Large intestine (tissue), 3 donors: ENCODE measurements at regions not wholly inside any gene's neighbourhood (a gene's known extent, or its start where the extent isn't known, plus 50 kb on each side); places are given as distances from the start of the nearest gene placed in this dataset.

Experiments
- DNase-seq, 2 donors: peaks; one replicate each; pipeline versions ENCODE4 v3.0.0 to v3.0.0-alpha.2; 2013
- H3K27ac ChIP-seq: one replicate; pipeline ENCODE4 v1.5.1; 2013; ENCODE audit warnings: low read length
- H3K27me3 ChIP-seq: 2 replicates; pipeline ENCODE4 v1.6.1; 2013; ENCODE audit warnings: low read length; ENCODE audit not compliant: control insufficient read depth, insufficient read depth
- H3K36me3 ChIP-seq: 2 replicates; pipeline ENCODE4 v1.6.1; 2013; ENCODE audit warnings: low read length; ENCODE audit not compliant: control insufficient read depth, insufficient read depth
- H3K4me1 ChIP-seq: one replicate; pipeline ENCODE4 v1.6.1; 2013; ENCODE audit warnings: low read length; ENCODE audit not compliant: control insufficient read depth, insufficient read depth
- H3K4me3 ChIP-seq: one replicate; pipeline ENCODE4 v1.5.1; 2013; ENCODE audit warnings: low read length
- H3K9me3 ChIP-seq: one replicate; pipeline ENCODE4 v1.6.1; 2013; ENCODE audit warnings: mild to moderate bottlenecking, low read depth, low read length, moderate library complexity; ENCODE audit not compliant: control insufficient read depth
- WGBS: methylation state at CpG from one replicate; pipeline ENCODE4 v1.1.5; 2013; ENCODE audit warnings: low lambda C conversion rate; ENCODE audit not compliant: insufficient coverage; 5-methylcytosine and 5-hydroxymethylcytosine counted together

DNA sequence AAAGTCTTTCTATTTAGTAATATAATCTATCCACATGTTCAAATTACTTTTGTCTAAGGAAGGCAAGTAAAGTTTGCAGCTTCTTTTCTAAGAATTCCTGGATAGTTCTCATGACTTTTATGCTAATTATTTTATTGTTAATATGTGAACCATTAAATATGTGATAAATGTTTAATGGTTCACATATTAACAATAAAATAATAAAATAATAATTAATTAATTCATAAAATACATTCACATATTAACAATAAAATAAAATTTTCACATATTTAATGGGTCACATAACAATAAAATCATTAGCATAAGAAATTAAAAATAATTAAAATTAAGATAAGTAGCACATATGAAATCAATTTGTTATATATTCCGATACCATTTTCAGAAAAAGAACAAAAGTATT lies 1352.4 kb downstream of the ARAP2 start:
- H3K4me3 ChIP-seq, result no peak overlapping the region
- H3K36me3 ChIP-seq, result no peaks in the 10 kb centered on the region
- no CpG with 5 or more reads among the region's 1 CpG for WGBS
- H3K27ac ChIP-seq, result no peak overlapping the region
- H3K27me3 ChIP-seq, result no peaks in the 10 kb centered on the region
- no peaks in the 10 kb centered on the region for H3K9me3 ChIP-seq
- no peak for DNase-seq
- H3K4me1 ChIP-seq, result no peaks in the 10 kb centered on the region

DNA sequence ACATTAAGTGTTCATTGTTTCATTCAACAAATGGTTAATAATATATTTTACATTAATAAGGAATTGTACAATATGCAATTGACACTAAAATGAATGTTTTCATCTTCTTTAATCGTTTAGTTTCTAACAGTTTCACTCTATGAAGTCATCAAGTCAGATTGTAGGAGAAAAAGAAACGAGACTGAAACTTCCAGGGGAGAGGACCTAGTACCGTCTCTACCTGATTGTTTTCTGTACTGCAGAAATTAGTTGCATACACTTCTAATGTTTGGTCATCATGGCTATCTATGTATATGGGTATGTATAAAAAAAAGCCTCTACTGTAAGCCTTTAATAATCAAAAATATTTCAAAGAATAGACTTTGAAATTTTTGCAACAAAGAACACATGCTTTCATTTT lies 1350.9 kb downstream of the ARAP2 start:
- DNase-seq, result no peak
- Histone ChIP-seq H3K4me3 (no peak overlapping the region), H3K9me3 (no peaks in the 10 kb centered on the region), H3K27me3 (no peaks in the 10 kb centered on the region), H3K36me3 (no peaks in the 10 kb centered on the region), H3K4me1 (no peaks in the 10 kb centered on the region), H3K27ac (no peak overlapping the region)
- no CpG with 5 or more reads among the region's 3 CpGs for WGBS

DNA sequence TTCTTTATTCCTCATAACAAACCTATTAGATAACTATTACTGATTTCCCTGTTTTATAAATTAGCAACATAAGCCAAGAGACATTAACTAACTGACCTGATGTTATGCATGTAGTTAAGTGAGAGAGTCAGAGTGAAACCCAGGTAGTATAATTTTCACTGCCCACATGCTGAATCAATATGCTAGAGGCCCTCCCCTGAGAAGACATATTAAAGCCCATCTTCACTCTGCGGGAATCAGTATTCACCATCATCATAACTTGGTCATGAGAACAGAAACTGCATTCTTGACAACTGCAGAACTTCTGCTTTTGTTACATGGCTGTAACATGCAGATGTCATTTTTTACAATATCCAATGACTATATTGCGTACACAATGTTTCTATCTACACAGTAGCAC lies 1324.3 kb downstream of the ARAP2 start:
- no peak overlapping the region for H3K27ac ChIP-seq
- H3K27me3 ChIP-seq, result no peaks in the 10 kb centered on the region
- no peaks in the 10 kb centered on the region for H3K4me1 ChIP-seq
- no peak overlapping the region for H3K4me3 ChIP-seq
- no peaks in the 10 kb centered on the region for H3K36me3 ChIP-seq
- DNase-seq, result no peak
- no CpG with 5 or more reads among the region's 2 CpGs for WGBS
- H3K9me3 ChIP-seq, result no peaks in the 10 kb centered on the region

GRCh38 chr4:34921391-34921790 lies 1322.9 kb downstream of the ARAP2 start:
- no peaks in the 10 kb centered on the region for H3K36me3 ChIP-seq
- 85% methylated on average over 3 of the region's 3 CpGs for WGBS
- no peaks in the 10 kb centered on the region for H3K4me1 ChIP-seq
- no peak overlapping the region for H3K4me3 ChIP-seq
- DNase-seq, result no peak
- H3K27ac ChIP-seq, result no peak overlapping the region
- no peaks in the 10 kb centered on the region for H3K9me3 ChIP-seq
- H3K27me3 ChIP-seq, result no peaks in the 10 kb centered on the region

DNA sequence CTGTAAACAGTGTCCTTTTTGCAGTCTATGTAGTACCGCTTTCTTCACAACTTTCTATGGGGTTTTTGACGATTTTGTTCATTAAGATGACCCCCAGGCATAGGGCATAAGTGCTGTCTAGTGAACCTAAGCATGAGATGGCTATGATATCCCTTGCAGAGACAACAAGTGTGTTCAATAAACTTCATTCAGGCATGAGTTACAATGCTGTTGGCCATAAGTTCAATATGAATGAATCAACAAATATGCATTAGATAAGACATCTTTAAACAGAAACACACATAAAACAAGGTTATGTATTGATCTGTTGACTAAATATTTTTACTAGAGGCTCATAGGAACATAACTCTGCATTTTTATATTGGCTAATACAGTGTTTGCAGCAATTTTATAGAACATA lies 1322.0 kb downstream of the ARAP2 start:
- H3K36me3 ChIP-seq, result no peaks in the 10 kb centered on the region
- no peaks in the 10 kb centered on the region for H3K27me3 ChIP-seq
- no peaks in the 10 kb centered on the region for H3K9me3 ChIP-seq
- H3K4me1 ChIP-seq, result no peaks in the 10 kb centered on the region
- no CpG with 5 or more reads among the region's 2 CpGs for WGBS
- no peak for DNase-seq
- H3K4me3 ChIP-seq, result no peak overlapping the region
- no peak overlapping the region for H3K27ac ChIP-seq

GRCh38 chr4:34932591-34932990 lies 1311.7 kb downstream of the ARAP2 start:
- DNase-seq, result no peak
- H3K27ac ChIP-seq, result no peak overlapping the region
- no peaks in the 10 kb centered on the region for H3K36me3 ChIP-seq
- 100% methylated on average over 2 of the region's 5 CpGs for WGBS
- H3K4me3 ChIP-seq, result no peak overlapping the region
- no peaks in the 10 kb centered on the region for H3K27me3 ChIP-seq
- no peaks in the 10 kb centered on the region for H3K9me3 ChIP-seq
- H3K4me1 ChIP-seq, result no peaks in the 10 kb centered on the region

GRCh38 chr4:34935739-34936138 lies 1308.6 kb downstream of the ARAP2 start:
- Histone ChIP-seq H3K27ac (no peak overlapping the region), H3K36me3 (no peaks in the 10 kb centered on the region), H3K4me1 (no peaks in the 10 kb centered on the region), H3K4me3 (no peak overlapping the region), H3K9me3 (no peaks in the 10 kb centered on the region), H3K27me3 (no peaks in the 10 kb centered on the region)
- WGBS, result no CpG with 5 or more reads among the region's 1 CpG
- no peak for DNase-seq

- H3K9me3 ChIP-seq, result no peaks in the 10 kb centered on the region
- H3K27me3 ChIP-seq, result no peaks in the 10 kb centered on the region
- H3K4me3 ChIP-seq, result no peak overlapping the region
- no peaks in the 10 kb centered on the region for H3K36me3 ChIP-seq
- H3K27ac ChIP-seq, result no peak overlapping the region
- no peaks in the 10 kb centered on the region for H3K4me1 ChIP-seq
- DNase-seq, result no peak
- no CpG with 5 or more reads among the region's 14 CpGs for WGBS
Observed at GRCh38 chr4:34939073-34939472, 1305.2 kb downstream of the ARAP2 start.

- H3K36me3 ChIP-seq, result no peaks in the 10 kb centered on the region
- H3K27ac ChIP-seq, result no peak overlapping the region
- no peak for DNase-seq
- H3K4me3 ChIP-seq, result no peak overlapping the region
- H3K27me3 ChIP-seq, result no peaks in the 10 kb centered on the region
- no CpG with 5 or more reads among the region's 2 CpGs for WGBS
- no peaks in the 10 kb centered on the region for H3K9me3 ChIP-seq
- H3K4me1 ChIP-seq, result no peaks in the 10 kb centered on the region
Observed at GRCh38 chr4:34943741-34944386, 1300.5 kb downstream of the ARAP2 start.

- Histone ChIP-seq H3K27ac (no peak overlapping the region), H3K4me3 (no peak overlapping the region), H3K36me3 (no peaks in the 10 kb centered on the region), H3K9me3 (no peaks in the 10 kb centered on the region), H3K27me3 (no peaks in the 10 kb centered on the region), H3K4me1 (no peaks in the 10 kb centered on the region)
- DNase-seq, result no peak
- WGBS, result 88% methylated on average over 1 of the region's 2 CpGs
Observed at GRCh38 chr4:34950926-34951325, 1293.4 kb downstream of the ARAP2 start.

- H3K27ac ChIP-seq, result no peak overlapping the region
- H3K27me3 ChIP-seq, result no peaks in the 10 kb centered on the region
- H3K9me3 ChIP-seq, result no peaks in the 10 kb centered on the region
- H3K36me3 ChIP-seq, result no peaks in the 10 kb centered on the region
- H3K4me1 ChIP-seq, result no peaks in the 10 kb centered on the region
- H3K4me3 ChIP-seq, result no peak overlapping the region
- no peak for DNase-seq
- WGBS, result no CpG with 5 or more reads among the region's 9 CpGs
Observed at GRCh38 chr4:34953145-34953799, 1291.0 kb downstream of the ARAP2 start.
